GM12878 (cell line): ENCODE measurements at regions not wholly inside any gene's neighbourhood (a gene's known extent, or its start where the extent isn't known, plus 50 kb on each side); places are given as distances from the start of the nearest gene placed in this dataset.

Source experiments
- ATAC-seq: fragments of 200-7000 bp; cut with Tn5 transposase; 3 replicates; pipeline ENCODE4 v1.9.1; 2020; ENCODE audit warnings: mild to moderate bottlenecking, moderate library complexity
- BruUV-seq: library from RNA; stranded (reverse); fragments of 400-500 nt; replicated peaks from 2 replicates; lab custom pipeline; 2021; lab: Mats Ljungman, UMichigan
- CTCF ChIA-PET: fragments of 300-600 bp; sonication (Branson Sonifier 250); formaldehyde crosslinking; extraction: SDS; loops from one replicate; lab custom pipeline; 2021; ENCODE audit warnings: inconsistent platforms; lab: Yijun Ruan, JAX
- POLR2A ChIA-PET: fragments of 350-600 bp; formaldehyde crosslinking; extraction: SDS; loops from one replicate; lab custom pipeline; 2021; ENCODE audit warnings: inconsistent platforms; lab: Charles Lee
- RAD21 ChIA-PET: fragments of 300-600 bp; sonication (Branson Sonifier 250); formaldehyde crosslinking; loops from one replicate; lab custom pipeline; 2023; ENCODE audit warnings: antibody characterized with exemption; ENCODE audit not compliant: unreplicated experiment; lab: Charles Lee
- SMC1A ChIA-PET: fragments of 300-600 bp; sonication (Branson Sonifier 250); formaldehyde crosslinking; loops from one replicate; lab custom pipeline; 2023; ENCODE audit not compliant: unreplicated experiment, uncharacterized antibody; lab: Charles Lee
- DNase-seq: peaks from one replicate; pipeline ENCODE4 v3.0.0-alpha.2; 2011; ENCODE audit warnings: low read depth, low spot score
- FAIRE-seq: peaks from 3 replicates; lab custom pipeline; 2011; peaks lifted over from hg19 to GRCh38; lab: Jason Lieb, UNC
- H2AFZ ChIP-seq: 2 replicates; pipeline ENCODE4 v1.6.0; 2011; ENCODE audit warnings: low read depth, low read length, control low read depth; ENCODE audit not compliant: control insufficient read depth
- H3K27ac ChIP-seq: 2 replicates; pipeline ENCODE4 v1.5.1; 2011; ENCODE audit warnings: control low read depth; ENCODE audit not compliant: control insufficient read depth, insufficient read depth
- H3K27me3 ChIP-seq, 2 experiments: replicated peaks in 1 of 2; 2 replicates each; pipeline versions ENCODE4 v1.6.0 to v1.6.1; 2011; ENCODE audit warnings: low read length in 1 of 2; ENCODE audit not compliant: control insufficient read depth in 2 of 2, insufficient read depth in 2 of 2
- H3K36me3 ChIP-seq, 2 experiments: 2 replicates each; pipeline ENCODE4 v1.5.1; 2011; ENCODE audit warnings: low read length in 1 of 2; ENCODE audit not compliant: control insufficient read depth in 2 of 2, insufficient read depth in 2 of 2
- H3K4me1 ChIP-seq: 2 replicates; pipeline ENCODE4 v1.6.1; 2011; ENCODE audit warnings: mild to moderate bottlenecking, low read length, moderate library complexity, mixed read lengths; ENCODE audit not compliant: control insufficient read depth, insufficient read depth
- H3K4me2 ChIP-seq: 2 replicates; pipeline ENCODE4 v1.6.0; 2011; ENCODE audit warnings: control low read depth; ENCODE audit not compliant: control insufficient read depth, insufficient read depth
- H3K4me3 ChIP-seq: fragments of 200-600 bp; sonication (generic); 2 replicates; pipeline ENCODE4 v1.5.1; 2016
- H3K79me2 ChIP-seq: 2 replicates; pipeline ENCODE4 v1.6.0; 2011; ENCODE audit warnings: low read length; ENCODE audit not compliant: control insufficient read depth, insufficient read depth
- H3K9ac ChIP-seq: 2 replicates; pipeline ENCODE4 v1.8.0; 2011; ENCODE audit warnings: low read length, control low read depth, mixed read lengths; ENCODE audit not compliant: control insufficient read depth, insufficient read depth
- H3K9me3 ChIP-seq: replicated peaks from 3 replicates; pipeline ENCODE4 v1.5.1; 2011; ENCODE audit warnings: mild to moderate bottlenecking, low read length; ENCODE audit not compliant: control insufficient read depth, insufficient read depth
- H4K20me1 ChIP-seq: 2 replicates; pipeline ENCODE4 v1.6.0; 2011; ENCODE audit not compliant: control insufficient read depth, insufficient read depth
- CBX3 ChIP-seq: fragments of 200-600 bp; sonication (generic); IDR thresholded peaks from 2 replicates; pipeline ENCODE4 v1.6.1; 2016; ENCODE audit warnings: low read depth, borderline replicate concordance
- CHD4 ChIP-seq: fragments of 200-600 bp; sonication (generic); IDR thresholded peaks from 2 replicates; pipeline ENCODE4 v1.6.1; 2016; ENCODE audit warnings: mild to moderate bottlenecking
- EP300 ChIP-seq, 2 experiments: fragments of 150-350 bp in 1 of 2; IDR thresholded peaks; 2 replicates each; pipeline ENCODE4 v1.6.1; 2011 to 2012; ENCODE audit warnings: low read depth in 2 of 2, low read length in 2 of 2, borderline replicate concordance in 1 of 2, improper control_type of control experiment in 1 of 2, inconsistent platforms in 1 of 2; ENCODE audit not compliant: control insufficient read depth in 1 of 2
- HDGF ChIP-seq: fragments of 450-650 bp; IDR thresholded peaks from 2 replicates; pipeline ENCODE4 v1.6.1; 2016; ENCODE audit warnings: antibody characterized with exemption
- NRF1 ChIP-seq: conservative IDR thresholded peaks from 2 replicates; pipeline ENCODE4 v1.6.1; 2011; ENCODE audit warnings: mild to moderate bottlenecking, low read depth, low read length, improper control_type of control experiment
- POU2F2 ChIP-seq: IDR thresholded peaks from 3 replicates; pipeline ENCODE4 v1.6.1; 2011; ENCODE audit warnings: low read depth, mild to moderate bottlenecking, low read length, borderline replicate concordance
- RAD21 ChIP-seq: IDR thresholded peaks from 2 replicates; pipeline ENCODE4 v1.6.1; 2011; ENCODE audit warnings: mild to moderate bottlenecking, low read depth, low read length, moderate library complexity; ENCODE audit not compliant: insufficient read depth
- SMARCA5 ChIP-seq: fragments of 450-650 bp; IDR thresholded peaks from 2 replicates; pipeline ENCODE4 v1.6.1; 2017; ENCODE audit warnings: mild to moderate bottlenecking
- SREBF2 ChIP-seq: IDR thresholded peaks from 2 replicates; pipeline ENCODE4 v1.6.1; 2012; ENCODE audit warnings: mild to moderate bottlenecking, low read length
- ZNF207 ChIP-seq: fragments of 450-650 bp; IDR thresholded peaks from 2 replicates; pipeline ENCODE4 v1.6.1; 2014; ENCODE audit warnings: antibody characterized with exemption, mild to moderate bottlenecking, borderline replicate concordance
- in situ Hi-C: fragments of 300-500 bp; cut with MboI; formaldehyde crosslinking; loops from 9 replicates; pipeline ENCODE4 v1.14.3; 2018; ENCODE audit warnings: mixed read lengths
- intact Hi-C: fragments of 100-400 bp; cut with micrococcal nuclease; formaldehyde crosslinking; loops from one replicate; pipeline ENCODE4 v1.14.2; 2022; ENCODE audit not compliant: unreplicated experiment
- TF ChIP-seq, protein P1 (sequence below): IDR thresholded peaks from 2 replicates; pipeline ENCODE4 v1.6.1; 2012; ENCODE audit warnings: improper control_type of control experiment, low read depth, low read length; ENCODE audit not compliant: insufficient replicate concordance
- TF ChIP-seq, protein P2 (sequence below): IDR thresholded peaks from 2 replicates; pipeline ENCODE4 v1.6.1; 2011; ENCODE audit warnings: low read depth, mild to moderate bottlenecking, low read length, moderate library complexity, borderline replicate concordance; ENCODE audit errors: extremely low read depth
- TF ChIP-seq, protein P3 (sequence below): fragments of 450-650 bp; IDR thresholded peaks from 2 replicates; pipeline ENCODE4 v1.6.1; 2016; ENCODE audit warnings: mild to moderate bottlenecking, moderate library complexity, borderline replicate concordance

DNA sequence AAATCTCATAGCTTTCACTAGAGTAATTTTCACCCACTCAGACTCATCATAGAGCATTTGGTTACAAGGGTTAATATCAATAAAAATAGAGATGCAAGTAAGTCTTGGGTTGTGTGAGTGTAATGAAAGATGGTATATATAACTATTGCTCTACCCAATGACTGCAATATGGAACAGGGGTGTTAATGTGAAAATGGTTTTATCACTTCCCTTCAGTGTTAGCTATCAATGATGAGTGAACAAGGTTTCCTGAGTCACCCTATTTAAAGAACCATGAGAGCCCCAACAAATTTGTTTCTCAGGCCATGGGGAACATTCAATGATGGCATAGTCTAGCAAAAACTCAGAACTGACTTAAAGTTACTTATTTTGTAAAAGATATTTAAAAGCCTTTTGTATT, 1133.6 kb upstream of the ZEB2 start:
- Histone ChIP-seq H2AFZ (no peak overlapping the region), H3K79me2 (no peaks in the 10 kb centered on the region), H3K4me1 (no peaks in the 10 kb centered on the region), H3K36me3 (no peaks in the 10 kb centered on the region), H3K9me3 (no peaks in the 10 kb centered on the region), H3K4me3 (no peak overlapping the region), H3K27ac (no peak overlapping the region), H3K4me2 (no peak overlapping the region), H3K9ac (no peak overlapping the region), H3K27me3 (no peaks in the 10 kb centered on the region), H4K20me1 (no peaks in the 10 kb centered on the region)
- DNase-seq: no peak
- RAD21 ChIA-PET: no interaction called here
- POLR2A ChIA-PET: no interaction called here
- CTCF ChIA-PET: no interaction called here
- in situ Hi-C loops: no loop called here
- BruUV-seq: no TSS peak
- FAIRE-seq: no peak
- TF ChIP-seq SREBF2 (no peak), HDGF (no peak), POU2F2 (no peak), SMARCA5 (no peak), RAD21 (no peak), CBX3 (no peak), CHD4 (no peak), NRF1 (no peak), EP300 (IDR thresholded peaks at IDR 0.05; ENCODE audit: borderline replicate concordance in 1 of 2, control insufficient read depth in 1 of 2, low read depth in 2 of 2, low read length in 2 of 2) (no peak), ZNF207 (no peak)
- TF ChIP-seq, protein P1, sequence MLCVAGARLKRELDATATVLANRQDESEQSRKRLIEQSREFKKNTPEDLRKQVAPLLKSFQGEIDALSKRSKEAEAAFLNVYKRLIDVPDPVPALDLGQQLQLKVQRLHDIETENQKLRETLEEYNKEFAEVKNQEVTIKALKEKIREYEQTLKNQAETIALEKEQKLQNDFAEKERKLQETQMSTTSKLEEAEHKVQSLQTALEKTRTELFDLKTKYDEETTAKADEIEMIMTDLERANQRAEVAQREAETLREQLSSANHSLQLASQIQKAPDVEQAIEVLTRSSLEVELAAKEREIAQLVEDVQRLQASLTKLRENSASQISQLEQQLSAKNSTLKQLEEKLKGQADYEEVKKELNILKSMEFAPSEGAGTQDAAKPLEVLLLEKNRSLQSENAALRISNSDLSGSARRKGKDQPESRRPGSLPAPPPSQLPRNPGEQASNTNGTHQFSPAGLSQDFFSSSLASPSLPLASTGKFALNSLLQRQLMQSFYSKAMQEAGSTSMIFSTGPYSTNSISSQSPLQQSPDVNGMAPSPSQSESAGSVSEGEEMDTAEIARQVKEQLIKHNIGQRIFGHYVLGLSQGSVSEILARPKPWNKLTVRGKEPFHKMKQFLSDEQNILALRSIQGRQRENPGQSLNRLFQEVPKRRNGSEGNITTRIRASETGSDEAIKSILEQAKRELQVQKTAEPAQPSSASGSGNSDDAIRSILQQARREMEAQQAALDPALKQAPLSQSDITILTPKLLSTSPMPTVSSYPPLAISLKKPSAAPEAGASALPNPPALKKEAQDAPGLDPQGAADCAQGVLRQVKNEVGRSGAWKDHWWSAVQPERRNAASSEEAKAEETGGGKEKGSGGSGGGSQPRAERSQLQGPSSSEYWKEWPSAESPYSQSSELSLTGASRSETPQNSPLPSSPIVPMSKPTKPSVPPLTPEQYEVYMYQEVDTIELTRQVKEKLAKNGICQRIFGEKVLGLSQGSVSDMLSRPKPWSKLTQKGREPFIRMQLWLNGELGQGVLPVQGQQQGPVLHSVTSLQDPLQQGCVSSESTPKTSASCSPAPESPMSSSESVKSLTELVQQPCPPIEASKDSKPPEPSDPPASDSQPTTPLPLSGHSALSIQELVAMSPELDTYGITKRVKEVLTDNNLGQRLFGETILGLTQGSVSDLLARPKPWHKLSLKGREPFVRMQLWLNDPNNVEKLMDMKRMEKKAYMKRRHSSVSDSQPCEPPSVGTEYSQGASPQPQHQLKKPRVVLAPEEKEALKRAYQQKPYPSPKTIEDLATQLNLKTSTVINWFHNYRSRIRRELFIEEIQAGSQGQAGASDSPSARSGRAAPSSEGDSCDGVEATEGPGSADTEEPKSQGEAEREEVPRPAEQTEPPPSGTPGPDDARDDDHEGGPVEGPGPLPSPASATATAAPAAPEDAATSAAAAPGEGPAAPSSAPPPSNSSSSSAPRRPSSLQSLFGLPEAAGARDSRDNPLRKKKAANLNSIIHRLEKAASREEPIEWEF: no peak
- TF ChIP-seq, protein P2, sequence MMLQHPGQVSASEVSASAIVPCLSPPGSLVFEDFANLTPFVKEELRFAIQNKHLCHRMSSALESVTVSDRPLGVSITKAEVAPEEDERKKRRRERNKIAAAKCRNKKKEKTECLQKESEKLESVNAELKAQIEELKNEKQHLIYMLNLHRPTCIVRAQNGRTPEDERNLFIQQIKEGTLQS: no peak
- TF ChIP-seq, protein P3, sequence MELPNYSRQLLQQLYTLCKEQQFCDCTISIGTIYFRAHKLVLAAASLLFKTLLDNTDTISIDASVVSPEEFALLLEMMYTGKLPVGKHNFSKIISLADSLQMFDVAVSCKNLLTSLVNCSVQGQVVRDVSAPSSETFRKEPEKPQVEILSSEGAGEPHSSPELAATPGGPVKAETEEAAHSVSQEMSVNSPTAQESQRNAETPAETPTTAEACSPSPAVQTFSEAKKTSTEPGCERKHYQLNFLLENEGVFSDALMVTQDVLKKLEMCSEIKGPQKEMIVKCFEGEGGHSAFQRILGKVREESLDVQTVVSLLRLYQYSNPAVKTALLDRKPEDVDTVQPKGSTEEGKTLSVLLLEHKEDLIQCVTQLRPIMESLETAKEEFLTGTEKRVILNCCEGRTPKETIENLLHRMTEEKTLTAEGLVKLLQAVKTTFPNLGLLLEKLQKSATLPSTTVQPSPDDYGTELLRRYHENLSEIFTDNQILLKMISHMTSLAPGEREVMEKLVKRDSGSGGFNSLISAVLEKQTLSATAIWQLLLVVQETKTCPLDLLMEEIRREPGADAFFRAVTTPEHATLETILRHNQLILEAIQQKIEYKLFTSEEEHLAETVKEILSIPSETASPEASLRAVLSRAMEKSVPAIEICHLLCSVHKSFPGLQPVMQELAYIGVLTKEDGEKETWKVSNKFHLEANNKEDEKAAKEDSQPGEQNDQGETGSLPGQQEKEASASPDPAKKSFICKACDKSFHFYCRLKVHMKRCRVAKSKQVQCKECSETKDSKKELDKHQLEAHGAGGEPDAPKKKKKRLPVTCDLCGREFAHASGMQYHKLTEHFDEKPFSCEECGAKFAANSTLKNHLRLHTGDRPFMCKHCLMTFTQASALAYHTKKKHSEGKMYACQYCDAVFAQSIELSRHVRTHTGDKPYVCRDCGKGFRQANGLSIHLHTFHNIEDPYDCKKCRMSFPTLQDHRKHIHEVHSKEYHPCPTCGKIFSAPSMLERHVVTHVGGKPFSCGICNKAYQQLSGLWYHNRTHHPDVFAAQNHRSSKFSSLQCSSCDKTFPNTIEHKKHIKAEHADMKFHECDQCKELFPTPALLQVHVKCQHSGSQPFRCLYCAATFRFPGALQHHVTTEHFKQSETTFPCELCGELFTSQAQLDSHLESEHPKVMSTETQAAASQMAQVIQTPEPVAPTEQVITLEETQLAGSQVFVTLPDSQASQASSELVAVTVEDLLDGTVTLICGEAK: no peak
- intact Hi-C loops: no loop called here
- ATAC-seq: no peak
- SMC1A ChIA-PET: interaction anchor here (1.5 to 1.7 kb wide), 2 partner anchors 13 to 15 kb away, joined by 3 to 5 read pairs; no protein-coding TSS in a partner anchor
